CD14-positive monocyte (primary cell): ENCODE measurements at regions not wholly inside any gene's neighbourhood (a gene's known extent, or its start where the extent isn't known, plus 50 kb on each side); places are given as distances from the start of the nearest gene placed in this dataset.
A peak's percentile ranks its signal among the peaks of the same experiment; 100 is the strongest.
"Not testable (repeated sequence)": the region's sequence is repeated elsewhere in the genome, so short reads cannot be mapped to it uniquely, and the experiment has no call there.

Source experiments
- DNase-seq, 3 donors: peaks; one replicate each; pipeline ENCODE4 v3.0.0-alpha.2; 2011 to 2022
- H2AFZ ChIP-seq: 2 replicates; pipeline ENCODE4 v1.6.0; 2012; ENCODE audit warnings: mild to moderate bottlenecking, low read depth, low read length, inconsistent platforms; ENCODE audit not compliant: insufficient read depth, poor library complexity, severe bottlenecking
- H3K27ac ChIP-seq, 2 donors: 1 replicate in 1 of 2; 2 replicates in 1 of 2; pipeline ENCODE4 v1.5.1; 2012 to 2013; ENCODE audit warnings: low read length in 2 of 2, control low read depth in 1 of 2, inconsistent platforms in 1 of 2, low read depth in 1 of 2, mild to moderate bottlenecking in 1 of 2
- H3K27me3 ChIP-seq, 2 donors: one replicate each; pipeline versions ENCODE4 v1.6.0 to v1.6.1; 2011 to 2013; ENCODE audit warnings: low read length in 2 of 2; ENCODE audit not compliant: control insufficient read depth in 2 of 2, insufficient read depth in 2 of 2
- H3K36me3 ChIP-seq, 2 donors: replicated peaks in 1 of 2; 1 replicate in 1 of 2; 2 replicates in 1 of 2; pipeline versions ENCODE4 v1.5.1 to v1.6.1; 2012 to 2013; ENCODE audit warnings: low read length in 2 of 2, control low read depth in 1 of 2, inconsistent platforms in 1 of 2, mild to moderate bottlenecking in 1 of 2; ENCODE audit not compliant: insufficient read depth in 2 of 2, control insufficient read depth in 1 of 2
- H3K4me1 ChIP-seq, 2 donors: 1 replicate in 1 of 2; 2 replicates in 1 of 2; pipeline versions ENCODE4 v1.5.1 to v1.6.1; 2012 to 2013; ENCODE audit warnings: low read length in 2 of 2, control low read depth in 1 of 2, inconsistent platforms in 1 of 2, mild to moderate bottlenecking in 1 of 2, moderate library complexity in 1 of 2; ENCODE audit not compliant: insufficient read depth in 2 of 2, control insufficient read depth in 1 of 2
- H3K4me2 ChIP-seq: replicated peaks from 2 replicates; pipeline ENCODE3; 2012; ENCODE audit warnings: low read length, moderate library complexity, mild to moderate bottlenecking; ENCODE audit not compliant: poor library complexity, severe bottlenecking; ENCODE audit errors: extremely low read depth
- H3K4me3 ChIP-seq, 3 experiments: fragments of 200-600 bp in 1 of 3; sonication (generic) in 1 of 3; replicated peaks in 1 of 3; 1 replicate in 2 of 3; 2 replicates in 1 of 3; pipeline ENCODE4 v1.5.1; 2011 to 2013; ENCODE audit warnings: low read length in 3 of 3, mild to moderate bottlenecking in 3 of 3, control low read depth in 2 of 3, low read depth in 2 of 3, inconsistent platforms in 1 of 3, moderate library complexity in 1 of 3
- H3K79me2 ChIP-seq: 2 replicates; pipeline ENCODE4 v1.6.0; 2012; ENCODE audit warnings: mild to moderate bottlenecking, control low read depth, inconsistent platforms, low read length, moderate library complexity; ENCODE audit not compliant: insufficient read depth
- H3K9ac ChIP-seq: 2 replicates; pipeline ENCODE4 v1.6.0; 2017; ENCODE audit warnings: low read length, mild to moderate bottlenecking; ENCODE audit not compliant: insufficient read depth, poor library complexity, severe bottlenecking
- H3K9me3 ChIP-seq, 2 donors: replicated peaks in 1 of 2; 1 replicate in 1 of 2; 2 replicates in 1 of 2; pipeline versions ENCODE4 v1.5.1 to v1.6.1; 2012 to 2013; ENCODE audit warnings: low read length in 2 of 2, control low read depth in 1 of 2; ENCODE audit not compliant: control insufficient read depth in 1 of 2, insufficient read depth in 1 of 2
- H4K20me1 ChIP-seq: 2 replicates; pipeline ENCODE4 v1.6.0; 2012; ENCODE audit warnings: mild to moderate bottlenecking, low read length, control low read depth, moderate library complexity; ENCODE audit not compliant: insufficient read depth
- H3K27ac Mint-ChIP-seq, 7 donors: one replicate each; pipeline ENCODE4 v1.8.0; 2020; ENCODE audit warnings: mild to moderate bottlenecking in 7 of 7, mixed read lengths in 7 of 7, moderate library complexity in 6 of 7, inconsistent platforms in 2 of 7
- H3K27me3 Mint-ChIP-seq, 3 donors: one replicate each; pipeline ENCODE4 v1.8.0; 2021 to 2022; ENCODE audit warnings: low read depth in 3 of 3, mild to moderate bottlenecking in 3 of 3, mixed read lengths in 3 of 3, moderate library complexity in 3 of 3, inconsistent platforms in 1 of 3
- H3K36me3 Mint-ChIP-seq, 2 donors: one replicate each; pipeline ENCODE4 v1.8.0; 2020; ENCODE audit warnings: mixed read lengths in 2 of 2, inconsistent platforms in 1 of 2, mild to moderate bottlenecking in 1 of 2
- H3K4me1 Mint-ChIP-seq: one replicate; pipeline ENCODE4 v1.8.0; 2020; ENCODE audit warnings: mild to moderate bottlenecking, mixed read lengths
- H3K4me3 Mint-ChIP-seq, 2 donors: one replicate each; pipeline ENCODE4 v1.8.0; 2020; ENCODE audit warnings: mild to moderate bottlenecking in 2 of 2, mixed read lengths in 2 of 2, moderate library complexity in 1 of 2
- H3K9me3 Mint-ChIP-seq, 7 donors: one replicate each; pipeline ENCODE4 v1.8.0; 2020 to 2022; ENCODE audit warnings: mixed read lengths in 7 of 7, mild to moderate bottlenecking in 6 of 7, moderate library complexity in 6 of 7, inconsistent platforms in 2 of 7
- WGBS: methylation state at CpG from one replicate; pipeline ENCODE4 v1.1.5; 2013; ENCODE audit warnings: missing lambda C conversion rate; ENCODE audit not compliant: insufficient coverage; 5-methylcytosine and 5-hydroxymethylcytosine counted together
- intact Hi-C, 2 donors: fragments of 100-400 bp; cut with micrococcal nuclease; formaldehyde crosslinking; loops; one replicate each; pipeline versions ENCODE4 v1.15.0 to v1.15.1; 2023

GRCh38 chr9:85792057-85792456, 50.3 kb upstream of the AGTPBP1 start:
- H3K9me3 Mint-ChIP-seq, H3K9me3 ChIP-seq, H2AFZ ChIP-seq, H3K27ac ChIP-seq, H3K9ac ChIP-seq, H3K4me1 Mint-ChIP-seq, intact Hi-C loops, H3K4me2 ChIP-seq, H3K79me2 ChIP-seq, H3K27me3 Mint-ChIP-seq, H4K20me1 ChIP-seq, H3K4me3 Mint-ChIP-seq, H3K4me3 ChIP-seq, H3K36me3 ChIP-seq, H3K36me3 Mint-ChIP-seq, H3K4me1 ChIP-seq, H3K27me3 ChIP-seq, DNase-seq, H3K27ac Mint-ChIP-seq: not testable (repeated sequence)
- no CpG with 5 or more reads among the region's 2 CpGs for WGBS

DNA sequence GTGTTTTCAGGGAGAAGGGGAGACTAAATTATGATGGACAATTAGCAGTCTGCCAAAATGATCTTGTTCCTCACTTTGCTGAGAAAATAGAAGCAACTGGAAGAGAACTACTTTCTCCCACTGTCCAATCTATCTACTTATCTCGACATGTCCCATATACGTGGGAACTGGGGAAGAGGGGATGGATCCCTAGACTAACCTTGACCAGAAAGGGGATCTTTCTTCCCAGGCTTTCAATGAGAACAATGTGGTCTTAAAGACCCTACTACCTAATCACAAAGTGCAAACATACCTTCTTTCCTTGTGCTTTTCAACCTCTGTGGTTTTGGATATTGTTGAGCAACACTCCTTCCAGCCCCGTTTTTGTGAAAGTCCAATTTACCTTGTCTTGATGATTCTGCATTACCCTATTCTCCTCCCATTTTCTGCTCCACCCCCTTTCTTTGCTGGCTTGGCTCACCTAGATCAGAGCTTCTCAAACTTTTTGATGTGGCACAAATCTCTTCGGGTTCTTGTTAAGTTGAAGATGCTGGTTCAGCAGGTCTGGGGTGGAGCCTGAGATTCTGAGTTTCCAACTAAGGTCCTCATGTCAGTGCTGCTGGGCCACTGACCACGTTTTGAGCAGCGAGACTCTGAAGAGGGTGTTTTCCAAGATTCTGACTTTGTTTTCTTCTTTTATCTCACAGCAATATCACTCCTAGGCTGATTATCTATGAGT, 61.4 kb upstream of the AGTPBP1 start:
- H3K9me3 Mint-ChIP-seq, H3K4me2 ChIP-seq, H4K20me1 ChIP-seq, H2AFZ ChIP-seq, H3K4me3 Mint-ChIP-seq, H3K4me3 ChIP-seq, H3K36me3 Mint-ChIP-seq, H3K27ac Mint-ChIP-seq, H3K9me3 ChIP-seq, H3K36me3 ChIP-seq, H3K27ac ChIP-seq, H3K9ac ChIP-seq, H3K27me3 ChIP-seq, H3K27me3 Mint-ChIP-seq, intact Hi-C loops, DNase-seq, H3K79me2 ChIP-seq: not testable (repeated sequence)
- WGBS: 50% methylated on average over 2 of the region's 6 CpGs
- peaks cover 12 to 14% of the 10 kb centered on the region in 2 donors for H3K4me1 ChIP-seq
- peaks cover 16% of the 10 kb centered on the region for H3K4me1 Mint-ChIP-seq

DNA sequence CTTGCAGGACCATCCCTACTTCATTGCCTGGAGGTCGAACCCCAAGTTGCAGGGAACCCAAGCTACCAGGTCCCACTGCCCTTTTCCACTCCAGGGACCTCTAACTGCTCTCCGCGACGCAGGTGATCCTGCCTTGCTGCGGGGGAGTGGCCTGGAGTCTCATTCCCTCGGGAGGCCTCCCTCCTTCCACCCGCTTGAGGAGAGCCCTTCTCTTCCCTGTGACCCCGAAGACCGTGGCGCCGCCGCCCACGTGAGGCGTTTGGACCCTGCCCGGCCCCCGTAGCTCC, 63.0 kb upstream of the AGTPBP1 start:
- H3K9me3 Mint-ChIP-seq, H3K27ac ChIP-seq, H3K27me3 Mint-ChIP-seq, H3K9me3 ChIP-seq, H3K36me3 ChIP-seq, DNase-seq, H4K20me1 ChIP-seq, H3K79me2 ChIP-seq, H3K27me3 ChIP-seq, intact Hi-C loops: not testable (repeated sequence)
- peak overlapping the region; percentile 77 for H3K9ac ChIP-seq
- peak overlapping the region in 1 of 2 donors; percentile 84 for H3K4me3 Mint-ChIP-seq
- H2AFZ ChIP-seq: peak overlapping the region; percentile 83
- peak overlapping the region; percentile 45 to 98 (median 76) for H3K4me3 ChIP-seq
- peak overlapping the region; percentile 62 for H3K4me2 ChIP-seq
- H3K4me1 ChIP-seq: peaks cover 12 to 14% of the 10 kb centered on the region in 2 donors
- H3K4me1 Mint-ChIP-seq: peaks cover 16% of the 10 kb centered on the region
- peaks cover 13 to 17% of the 10 kb centered on the region in 2 donors for H3K36me3 Mint-ChIP-seq
- peak overlapping the region in 5 of 7 donors; percentile 37 to 77 (median 46) for H3K27ac Mint-ChIP-seq
- WGBS: 0% methylated on average over 14 of the region's 16 CpGs
